ENCODE measurements at regions not wholly inside any gene's neighbourhood (a gene's known extent, or its start where the extent isn't known, plus 50 kb on each side); places are given as distances from the start of the nearest gene placed in this dataset.

GRCh38 chr2:14387332-14387731 is 245.2 kb upstream of the LRATD1 start:
- intact Hi-C loops (cut with DNase I; ENCODE audit: low total_unique reads), result no loop called here
- TF ChIP-seq EP300 (IDR thresholded peaks at IDR 0.05; ENCODE audit: low read depth) (no peak), POLR2AphosphoS5 (IDR thresholded peaks at IDR 0.05) (no peak), CTCF (IDR thresholded peaks at IDR 0.05) (no peak), POLR2A (IDR thresholded peaks at IDR 0.05) (no peak)

GRCh38 chr2:14388724-14389123 is 243.8 kb upstream of the LRATD1 start:
- intact Hi-C loops (cut with DNase I; ENCODE audit: low total_unique reads), result no loop called here
- H3K9me3 ChIP-seq, result no peaks in the 10 kb centered on the region

More at GRCh38 chr2:14387332-14387731, 245.2 kb upstream of the LRATD1 start:
- no peak overlapping the region for H3K27ac ChIP-seq
- H3K4me3 ChIP-seq, result no peak overlapping the region
- 84 to 93% methylated on average over 4 of the region's 4 CpGs for WGBS, 2 donors (ENCODE audit: low coverage in 1 of 2)
- in situ Hi-C loops (cut with MboI; ENCODE audit: low pct_ligation_motif_present in 1 of 4, low pct_unique_long_range_greater_than_20kb in 1 of 4, low sequenced_read_pairs in 3 of 4), result no loop called here
- no peaks in the 10 kb centered on the region for H3K27me3 ChIP-seq
- DNase-seq, result no peak
- H3K4me1 ChIP-seq, result no peaks in the 10 kb centered on the region
- H3K36me3 ChIP-seq, result no peaks in the 10 kb centered on the region
- H3K9me3 ChIP-seq, result no peaks in the 10 kb centered on the region

GRCh38 chr2:14396533-14397083 is 235.9 kb upstream of the LRATD1 start:
- Histone ChIP-seq H3K27me3 (no peaks in the 10 kb centered on the region), H3K4me3 (no peak overlapping the region), H3K27ac (no peak overlapping the region), H3K4me1 (no peaks in the 10 kb centered on the region), H3K9me3 (no peaks in the 10 kb centered on the region), H3K36me3 (no peaks in the 10 kb centered on the region)
- WGBS, 2 donors (ENCODE audit: low coverage in 1 of 2), result 79 to 90% methylated on average over 3 of the region's 3 CpGs
- intact Hi-C loops (cut with DNase I; ENCODE audit: low total_unique reads) (no loop called here), in situ Hi-C loops (cut with MboI; ENCODE audit: low pct_ligation_motif_present in 1 of 4, low pct_unique_long_range_greater_than_20kb in 1 of 4, low sequenced_read_pairs in 3 of 4) (no loop called here)
- TF ChIP-seq POLR2AphosphoS5 (IDR thresholded peaks at IDR 0.05) (no peak), POLR2A (IDR thresholded peaks at IDR 0.05) (no peak)
- no peak for DNase-seq

More at GRCh38 chr2:14388724-14389123, 243.8 kb upstream of the LRATD1 start:
- DNase-seq, result no peak
- TF ChIP-seq CTCF (IDR thresholded peaks at IDR 0.05) (peak in 1 of 5 experiments; percentile 22), POLR2AphosphoS5 (IDR thresholded peaks at IDR 0.05) (no peak)
- in situ Hi-C loops (cut with MboI; ENCODE audit: low pct_ligation_motif_present in 1 of 4, low pct_unique_long_range_greater_than_20kb in 1 of 4, low sequenced_read_pairs in 3 of 4), result no loop called here
- H3K27ac ChIP-seq, result no peak overlapping the region
- 77 to 82% methylated on average over 2 of the region's 2 CpGs for WGBS, 2 donors (ENCODE audit: low coverage in 1 of 2)
- no peaks in the 10 kb centered on the region for H3K27me3 ChIP-seq
- H3K36me3 ChIP-seq, result no peaks in the 10 kb centered on the region
- no peaks in the 10 kb centered on the region for H3K4me1 ChIP-seq
- H3K4me3 ChIP-seq, result no peak overlapping the region

GRCh38 chr2:14398641-14399040 is 233.9 kb upstream of the LRATD1 start:
- DNase-seq, result no peak
- no peak overlapping the region for H3K4me3 ChIP-seq
- TF ChIP-seq CTCF (IDR thresholded peaks at IDR 0.05) (no peak), EP300 (IDR thresholded peaks at IDR 0.05; ENCODE audit: low read depth) (no peak), POLR2A (IDR thresholded peaks at IDR 0.05) (no peak), POLR2AphosphoS5 (IDR thresholded peaks at IDR 0.05) (no peak)
- no peaks in the 10 kb centered on the region for H3K27me3 ChIP-seq
- H3K9me3 ChIP-seq, result no peaks in the 10 kb centered on the region
- H3K4me1 ChIP-seq, result no peaks in the 10 kb centered on the region
- in situ Hi-C loops (cut with MboI; ENCODE audit: low pct_ligation_motif_present in 1 of 4, low pct_unique_long_range_greater_than_20kb in 1 of 4, low sequenced_read_pairs in 3 of 4) (no loop called here), intact Hi-C loops (cut with DNase I; ENCODE audit: low total_unique reads) (no loop called here)
- H3K36me3 ChIP-seq, result no peaks in the 10 kb centered on the region
- H3K27ac ChIP-seq, result no peak overlapping the region

- TF ChIP-seq EP300 (IDR thresholded peaks at IDR 0.05; ENCODE audit: low read depth) (no peak), POLR2AphosphoS5 (IDR thresholded peaks at IDR 0.05) (no peak), CTCF (IDR thresholded peaks at IDR 0.05) (no peak), POLR2A (IDR thresholded peaks at IDR 0.05) (no peak)
- no peaks in the 10 kb centered on the region for H3K36me3 ChIP-seq
- H3K4me3 ChIP-seq, result no peak overlapping the region
- H3K9me3 ChIP-seq, result no peaks in the 10 kb centered on the region
- H3K4me1 ChIP-seq, result no peaks in the 10 kb centered on the region
- in situ Hi-C loops (cut with MboI; ENCODE audit: low pct_ligation_motif_present in 1 of 4, low pct_unique_long_range_greater_than_20kb in 1 of 4, low sequenced_read_pairs in 3 of 4) (no loop called here), intact Hi-C loops (cut with DNase I; ENCODE audit: low total_unique reads) (no loop called here)
- WGBS, 2 donors (ENCODE audit: low coverage in 1 of 2), result 20% methylated on average over 4 of the region's 4 CpGs; no CpG with 5 or more reads in 1 of the 2 donors
- no peaks in the 10 kb centered on the region for H3K27me3 ChIP-seq
- no peak overlapping the region for H3K27ac ChIP-seq
- DNase-seq, result no peak
These were observed 230.6 kb upstream of the LRATD1 start for GRCh38 chr2:14401873-14402272.
